ENCODE measurements at regions not wholly inside any gene's neighbourhood (a gene's known extent, or its start where the extent isn't known, plus 50 kb on each side); places are given as distances from the start of the nearest gene placed in this dataset.

- in situ Hi-C loops (cut with HindIII; ENCODE audit: low pct_unique_long_range_greater_than_20kb, low sequenced_read_pairs), result no loop called here
- no peak for DNase-seq (ENCODE audit: low read depth, low spot score)
Measured at GRCh38 chr5:52375969-52376368, 411.7 kb upstream of the ITGA1 start.

DNA sequence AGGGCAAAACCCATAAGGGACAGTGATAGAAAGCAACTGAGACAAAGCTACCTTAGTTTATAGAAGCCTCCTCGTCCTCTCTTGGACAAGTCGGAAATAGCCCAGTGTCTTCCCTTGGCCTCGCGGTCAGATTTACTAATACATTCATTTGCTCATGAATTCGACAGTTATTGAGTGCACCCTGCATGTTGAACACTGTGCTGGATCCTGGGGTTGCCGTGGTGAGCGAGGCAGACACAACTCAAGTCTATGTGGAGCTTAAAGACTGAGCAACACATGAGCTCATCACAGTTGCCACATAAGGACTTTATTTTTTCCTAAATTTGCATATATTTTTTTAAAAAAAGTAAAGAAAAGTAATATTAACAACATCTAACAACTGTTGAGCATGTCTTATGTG, 411.1 kb upstream of the ITGA1 start:
- no peak for DNase-seq (ENCODE audit: low read depth, low spot score)
- in situ Hi-C loops (cut with HindIII; ENCODE audit: low pct_unique_long_range_greater_than_20kb, low sequenced_read_pairs), result no loop called here

DNA sequence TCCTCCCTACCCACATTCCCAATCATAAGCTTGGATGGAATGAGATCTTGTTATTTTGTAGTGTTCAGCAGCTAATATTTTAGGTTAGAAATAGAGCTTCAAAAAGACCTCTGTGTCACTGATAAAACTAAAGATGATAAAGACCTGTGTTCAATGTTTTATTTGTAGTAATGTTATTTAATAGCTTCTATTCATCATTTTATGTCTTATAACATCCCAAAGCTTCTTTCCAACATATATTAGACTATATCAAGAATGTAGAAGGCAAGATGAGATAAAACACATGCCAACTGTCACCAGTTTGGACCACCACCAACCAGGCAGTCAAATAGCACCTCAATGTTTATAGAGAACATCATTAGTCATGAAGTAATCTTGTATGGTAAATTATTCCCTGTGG, 409.5 kb upstream of the ITGA1 start:
- no peak for DNase-seq (ENCODE audit: low read depth, low spot score)
- in situ Hi-C loops (cut with HindIII; ENCODE audit: low pct_unique_long_range_greater_than_20kb, low sequenced_read_pairs), result no loop called here

- in situ Hi-C loops (cut with HindIII; ENCODE audit: low pct_unique_long_range_greater_than_20kb, low sequenced_read_pairs), result no loop called here
- no peak for DNase-seq (ENCODE audit: low read depth, low spot score)
Measured at GRCh38 chr5:52388349-52388748, 399.4 kb upstream of the ITGA1 start.

GRCh38 chr5:52392321-52392720, 395.4 kb upstream of the ITGA1 start:
- in situ Hi-C loops (cut with HindIII; ENCODE audit: low pct_unique_long_range_greater_than_20kb, low sequenced_read_pairs), result no loop called here
- no peak for DNase-seq (ENCODE audit: low read depth, low spot score)

DNA sequence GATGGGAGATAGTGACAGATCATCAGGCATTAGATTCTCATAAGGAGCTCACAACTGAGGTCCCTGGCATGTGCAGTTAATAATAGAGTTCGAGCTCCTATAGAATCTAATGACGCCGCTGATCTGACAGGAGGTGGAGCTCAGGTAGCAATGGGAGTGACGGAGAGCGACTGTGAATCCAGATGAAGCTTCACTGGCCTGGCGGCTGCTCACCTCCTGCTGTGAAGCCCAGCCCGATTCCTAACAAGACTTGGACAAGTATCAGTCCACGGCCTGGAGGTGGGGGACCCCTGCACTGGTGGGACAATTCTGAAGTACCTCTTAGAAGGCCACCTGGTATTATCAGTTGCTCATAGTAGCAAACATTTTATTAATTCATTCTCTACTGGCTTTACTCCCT, 377.9 kb upstream of the ITGA1 start:
- in situ Hi-C loops (cut with HindIII; ENCODE audit: low pct_unique_long_range_greater_than_20kb, low sequenced_read_pairs), result no loop called here
- no peak for DNase-seq (ENCODE audit: low read depth, low spot score)

- in situ Hi-C loops (cut with HindIII; ENCODE audit: low pct_unique_long_range_greater_than_20kb, low sequenced_read_pairs), result no loop called here
- no peak for DNase-seq (ENCODE audit: low read depth, low spot score)
Measured at GRCh38 chr5:52419357-52419756, 368.4 kb upstream of the ITGA1 start.

DNA sequence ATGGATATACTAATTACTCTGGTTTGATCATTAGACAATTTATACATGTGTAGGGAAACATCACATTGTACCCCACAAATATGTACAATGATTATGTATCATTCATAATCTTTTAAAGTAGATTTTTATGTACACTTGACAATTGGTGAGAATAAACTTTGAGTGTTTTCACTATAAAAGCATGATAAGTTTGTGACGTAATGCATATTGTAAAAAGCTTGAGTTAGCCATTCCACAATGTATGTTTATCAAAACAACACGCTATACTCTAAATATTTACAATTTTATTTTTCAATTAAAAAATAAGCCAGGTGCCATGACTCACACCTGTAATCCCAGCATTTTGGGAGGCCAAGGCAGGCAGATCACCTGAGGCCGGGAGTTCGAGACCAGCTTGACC, 360.1 kb upstream of the ITGA1 start:
- no peak for DNase-seq (ENCODE audit: low read depth, low spot score)
- in situ Hi-C loops (cut with HindIII; ENCODE audit: low pct_unique_long_range_greater_than_20kb, low sequenced_read_pairs), result no loop called here

GRCh38 chr5:52428977-52429489, 358.7 kb upstream of the ITGA1 start:
- no peak for DNase-seq (ENCODE audit: low read depth, low spot score)
- in situ Hi-C loops (cut with HindIII; ENCODE audit: low pct_unique_long_range_greater_than_20kb, low sequenced_read_pairs), result no loop called here

- in situ Hi-C loops (cut with HindIII; ENCODE audit: low pct_unique_long_range_greater_than_20kb, low sequenced_read_pairs), result no loop called here
- DNase-seq (ENCODE audit: low read depth, low spot score), result no peak
Measured at GRCh38 chr5:52441768-52442167, 345.9 kb upstream of the ITGA1 start.

GRCh38 chr5:52443187-52443586, 344.5 kb upstream of the ITGA1 start:
- no peak for DNase-seq (ENCODE audit: low read depth, low spot score)
- in situ Hi-C loops (cut with HindIII; ENCODE audit: low pct_unique_long_range_greater_than_20kb, low sequenced_read_pairs), result no loop called here

GRCh38 chr5:52448111-52448510, 339.6 kb upstream of the ITGA1 start:
- in situ Hi-C loops (cut with HindIII; ENCODE audit: low pct_unique_long_range_greater_than_20kb, low sequenced_read_pairs), result no loop called here

DNA sequence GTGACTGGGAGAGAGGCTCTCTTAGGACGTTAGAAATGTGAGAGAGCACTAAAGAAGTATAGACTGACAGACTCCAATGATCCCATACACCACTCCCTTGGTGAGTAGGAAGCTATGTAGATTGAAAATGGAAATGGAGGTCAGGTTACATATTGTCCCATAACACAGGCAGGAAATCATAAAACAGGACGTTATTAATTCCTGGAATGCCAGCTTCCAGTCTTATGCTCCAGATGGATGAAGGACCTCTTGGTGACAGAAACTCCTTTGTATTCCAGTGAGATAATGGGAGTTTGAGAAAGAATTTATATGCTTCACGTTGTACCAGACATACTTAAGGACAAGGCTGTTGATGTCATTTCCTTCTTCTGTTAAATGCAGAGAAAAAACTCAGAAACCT, 338.2 kb upstream of the ITGA1 start:
- in situ Hi-C loops (cut with HindIII; ENCODE audit: low pct_unique_long_range_greater_than_20kb, low sequenced_read_pairs), result no loop called here
- DNase-seq (ENCODE audit: low read depth, low spot score), result peak; percentile 77

More at GRCh38 chr5:52448111-52448510, 339.6 kb upstream of the ITGA1 start:
- no peak for DNase-seq (ENCODE audit: low read depth, low spot score)

DNA sequence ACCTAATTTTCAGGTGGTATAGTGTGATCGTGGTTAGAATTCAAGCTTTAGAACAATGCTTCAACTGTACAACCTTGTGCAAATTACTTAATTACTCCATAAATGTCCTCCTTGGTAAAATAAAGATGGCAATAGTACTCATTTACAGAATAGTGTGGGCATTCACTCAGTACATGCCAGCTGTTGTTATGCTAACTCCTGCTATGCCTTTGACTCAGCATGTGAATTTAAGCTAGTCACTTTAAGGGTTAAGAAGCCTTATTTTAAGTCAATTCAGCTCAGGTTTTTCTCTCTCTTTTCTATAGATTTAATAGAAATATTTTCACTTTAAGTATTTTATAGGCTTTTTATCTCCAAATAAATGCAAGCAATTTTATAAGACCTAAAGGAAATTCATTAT, 335.6 kb upstream of the ITGA1 start:
- no peak for DNase-seq (ENCODE audit: low read depth, low spot score)
- in situ Hi-C loops (cut with HindIII; ENCODE audit: low pct_unique_long_range_greater_than_20kb, low sequenced_read_pairs), result no loop called here

DNA sequence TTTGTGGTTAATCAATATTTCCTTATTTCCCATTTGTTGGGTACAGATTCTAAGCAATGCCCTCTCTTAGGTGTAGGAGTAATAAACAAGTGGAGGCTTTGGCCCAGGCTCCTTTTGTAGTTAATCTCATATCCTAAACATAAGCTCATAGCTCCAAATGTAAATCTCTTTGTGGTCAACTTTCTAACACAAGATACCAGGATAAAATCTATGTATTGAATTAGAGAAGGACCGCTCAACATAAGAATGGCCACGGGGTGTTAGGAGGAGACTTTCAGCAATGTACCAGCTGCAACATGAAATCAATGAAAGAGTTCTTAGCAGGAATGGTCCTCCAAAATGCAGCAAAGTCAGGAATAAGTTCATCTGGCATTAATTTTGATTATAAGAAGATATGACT, 334.5 kb upstream of the ITGA1 start:
- in situ Hi-C loops (cut with HindIII; ENCODE audit: low pct_unique_long_range_greater_than_20kb, low sequenced_read_pairs), result no loop called here
- DNase-seq (ENCODE audit: low read depth, low spot score), result no peak

- in situ Hi-C loops (cut with HindIII; ENCODE audit: low pct_unique_long_range_greater_than_20kb, low sequenced_read_pairs), result no loop called here
- DNase-seq (ENCODE audit: low read depth, low spot score), result no peak
Measured at GRCh38 chr5:52455920-52456319, 331.8 kb upstream of the ITGA1 start.

GRCh38 chr5:52457810-52458209, 329.9 kb upstream of the ITGA1 start:
- in situ Hi-C loops (cut with HindIII; ENCODE audit: low pct_unique_long_range_greater_than_20kb, low sequenced_read_pairs), result no loop called here
- no peak for DNase-seq (ENCODE audit: low read depth, low spot score)

- no peak for DNase-seq (ENCODE audit: low read depth, low spot score)
- in situ Hi-C loops (cut with HindIII; ENCODE audit: low pct_unique_long_range_greater_than_20kb, low sequenced_read_pairs), result no loop called here
Measured at GRCh38 chr5:52466113-52466512, 321.6 kb upstream of the ITGA1 start.

DNA sequence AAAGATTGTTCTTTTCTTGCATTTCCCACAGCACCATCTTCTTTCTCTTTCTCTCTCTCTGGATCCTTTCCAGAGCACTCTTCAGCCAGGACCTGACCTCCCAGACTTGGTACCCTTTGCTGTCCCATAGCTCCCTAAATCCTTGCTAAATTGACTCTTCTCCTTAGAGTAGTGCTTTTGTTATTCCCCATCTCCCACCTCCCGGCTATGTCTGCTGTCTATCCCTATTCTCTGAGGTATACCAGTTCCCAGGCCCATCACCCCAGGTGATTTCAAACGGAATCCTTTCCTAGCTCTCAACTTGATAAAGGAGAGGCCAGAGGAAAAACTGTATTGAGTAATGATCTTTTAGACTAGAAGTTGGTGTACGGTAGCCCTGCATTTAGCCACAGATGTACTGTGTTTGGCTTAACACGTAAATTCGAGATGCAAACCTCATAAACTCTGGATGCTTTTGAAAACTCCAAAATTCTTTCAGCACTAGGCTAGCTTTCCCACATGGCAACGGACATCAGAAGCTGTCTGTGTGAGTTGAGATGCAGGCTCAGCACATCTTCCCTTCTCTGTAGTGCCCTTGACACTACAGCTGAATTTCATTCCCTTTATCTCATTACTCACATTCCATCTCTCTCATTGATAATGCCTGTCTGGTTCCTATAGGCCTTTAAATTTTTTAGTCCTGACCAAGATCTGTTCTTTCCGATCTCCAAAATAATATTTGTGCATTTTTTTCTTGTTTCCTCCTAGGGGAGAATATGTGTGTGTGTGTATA, 320.8 kb upstream of the ITGA1 start:
- in situ Hi-C loops (cut with HindIII; ENCODE audit: low pct_unique_long_range_greater_than_20kb, low sequenced_read_pairs), result no loop called here
- no peak for DNase-seq (ENCODE audit: low read depth, low spot score)

DNA sequence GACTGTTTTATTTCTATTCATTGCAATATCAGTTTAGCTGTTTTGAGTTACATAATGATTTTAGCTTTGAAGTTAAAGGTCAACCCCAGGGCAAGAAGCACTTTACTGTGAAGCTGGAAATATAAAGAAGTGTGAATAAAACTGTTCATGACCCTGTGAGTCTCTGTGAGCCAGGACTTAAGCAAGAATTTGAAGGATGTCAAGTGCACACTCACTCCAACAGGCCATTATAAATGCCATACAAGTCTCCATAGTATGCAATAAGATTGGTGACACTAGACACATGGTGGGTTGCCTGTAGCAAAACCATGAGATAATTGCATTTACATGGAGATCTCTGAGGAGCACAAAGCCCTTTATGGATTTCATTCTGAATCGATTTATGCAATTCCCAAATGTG, 318.7 kb upstream of the ITGA1 start:
- in situ Hi-C loops (cut with HindIII; ENCODE audit: low pct_unique_long_range_greater_than_20kb, low sequenced_read_pairs), result no loop called here
- DNase-seq (ENCODE audit: low read depth, low spot score), result no peak
